Tibial nerve (tissue), 4 donors: ENCODE measurements at regions not wholly inside any gene's neighbourhood (a gene's known extent, or its start where the extent isn't known, plus 50 kb on each side); places are given as distances from the start of the nearest gene placed in this dataset.

ENCODE experiments used
- CTCF ChIP-seq, 5 experiments: fragments of 200-600 bp in 3 of 5; fragments of 450-650 bp in 2 of 5; sonication (generic) in 3 of 5; IDR thresholded peaks; one replicate each; pipeline ENCODE4 v1.5.1; 2016 to 2019; ENCODE audit warnings: antibody characterized with exemption in 5 of 5, mild to moderate bottlenecking in 3 of 5, moderate library complexity in 2 of 5
- EP300 ChIP-seq, 2 donors: sonication (generic); formaldehyde crosslinking; IDR thresholded peaks; one replicate each; pipeline ENCODE4 v1.6.1; 2017; ENCODE audit warnings: antibody characterized with exemption in 2 of 2, mild to moderate bottlenecking in 1 of 2

- TF ChIP-seq CTCF (IDR thresholded peaks at IDR 0.05) = no peak
- TF ChIP-seq EP300 (IDR thresholded peaks at IDR 0.05) = no peak
Observed at GRCh38 chr16:11473728-11474127, 113.0 kb downstream of the LITAF start.
